Hematopoietic multipotent progenitor cell (in vitro differentiated cells): ENCODE measurements at regions not wholly inside any gene's neighbourhood (a gene's known extent, or its start where the extent isn't known, plus 50 kb on each side); places are given as distances from the start of the nearest gene placed in this dataset.
"Not testable (repeated sequence)": the region's sequence is repeated elsewhere in the genome, so short reads cannot be mapped to it uniquely, and the experiment has no call there.

Experiments
- DNase-seq, 3 donors: peaks; one replicate each; pipeline ENCODE4 v3.0.0-alpha.2; 2011 to 2015; ENCODE audit warnings: low read depth in 2 of 3, low spot score in 2 of 3

DNA sequence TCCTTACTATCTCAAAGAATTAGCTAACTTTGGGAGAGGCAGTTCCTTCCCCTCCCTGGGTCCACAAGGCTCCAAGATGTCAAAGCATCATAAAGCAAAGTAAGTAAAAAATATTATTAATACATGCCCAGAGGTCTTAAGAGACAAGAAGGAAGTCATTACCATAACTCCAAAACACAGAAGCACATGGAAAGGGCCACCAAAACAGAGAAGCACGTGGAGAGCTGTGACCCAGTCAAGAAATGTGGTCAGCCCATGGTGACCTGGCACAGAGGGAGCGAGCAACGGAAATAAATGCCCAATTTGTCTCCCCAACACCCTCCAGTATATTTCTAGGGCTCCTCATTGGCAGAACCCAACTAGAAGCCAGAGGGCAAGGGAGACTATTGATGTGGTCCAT is 277.5 kb upstream of the API5 start:
- DNase-seq = no peak

DNA sequence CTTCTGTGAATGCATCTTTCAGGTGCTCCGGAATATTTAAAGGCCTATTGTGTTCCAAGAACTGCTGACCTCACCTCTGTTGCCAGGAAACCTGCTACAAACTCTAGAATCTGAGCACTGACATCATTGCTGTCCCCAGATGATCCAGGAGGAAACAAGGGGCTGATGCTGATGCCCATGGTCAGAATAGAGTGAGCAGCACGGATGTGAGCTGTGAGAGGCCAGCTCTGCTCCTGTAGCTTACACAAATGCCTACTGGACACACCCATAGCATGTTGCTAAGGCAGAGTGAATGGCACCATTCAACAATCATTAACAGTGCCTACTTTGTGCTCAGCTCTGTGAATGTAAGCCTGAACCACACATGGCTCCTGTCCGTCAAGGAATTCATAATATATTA is 276.7 kb upstream of the API5 start:
- DNase-seq = no peak

DNA sequence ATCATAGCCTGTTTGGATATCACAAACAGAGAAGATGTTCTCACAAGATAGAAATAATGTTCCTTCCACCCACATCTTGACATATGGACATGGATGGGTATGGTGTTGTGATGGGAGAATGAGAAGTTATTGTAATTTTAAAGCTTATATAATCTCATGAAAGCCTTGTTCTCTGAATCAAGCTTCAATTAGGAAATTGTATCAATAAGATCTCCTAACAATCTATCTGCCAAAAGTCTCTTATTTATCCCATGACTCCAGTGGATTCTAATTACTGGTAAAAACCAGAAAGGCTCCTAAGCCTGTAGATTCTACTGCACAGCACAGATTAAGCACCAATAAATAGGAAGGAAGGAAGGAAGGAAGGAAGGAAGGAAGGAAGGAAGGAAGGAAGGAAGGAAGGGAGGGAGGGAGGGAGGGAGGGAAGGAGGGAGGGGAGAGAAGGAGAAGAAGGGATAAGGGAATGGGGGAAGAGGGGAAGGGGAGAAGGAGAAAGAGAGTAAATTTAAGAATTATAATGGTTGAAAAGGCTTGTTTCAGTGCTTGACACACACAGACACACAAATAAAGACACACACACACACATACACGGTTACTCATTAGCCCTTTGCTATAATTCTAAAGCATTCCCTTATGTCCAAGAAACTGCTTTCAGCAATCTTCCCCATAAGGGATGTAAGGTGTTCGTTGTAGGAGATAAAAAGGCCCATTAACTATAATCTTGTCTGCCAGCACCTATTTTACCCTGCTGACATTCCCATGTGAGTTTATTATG is 258.0 kb upstream of the API5 start:
- no peak for DNase-seq

DNA sequence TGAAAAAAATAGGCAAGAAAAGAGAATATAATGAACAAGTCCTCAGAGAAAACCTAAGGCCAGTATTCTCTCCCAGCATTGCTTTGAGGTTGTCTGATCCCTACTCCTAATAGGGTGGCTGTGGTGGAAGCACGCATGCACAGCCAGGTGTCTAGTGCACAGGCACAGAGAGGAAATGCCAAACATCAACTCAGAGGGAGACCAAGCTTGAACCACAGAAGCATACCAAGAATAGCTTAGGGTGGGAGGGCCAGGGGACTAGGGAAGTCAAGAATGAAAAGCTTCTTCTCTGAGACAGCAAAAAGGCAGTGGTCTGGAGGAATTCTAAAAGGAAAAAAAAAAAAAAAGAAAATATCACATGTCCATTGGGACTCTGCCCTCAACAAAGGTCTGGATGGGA is 244.1 kb upstream of the API5 start:
- DNase-seq = no peak

DNA sequence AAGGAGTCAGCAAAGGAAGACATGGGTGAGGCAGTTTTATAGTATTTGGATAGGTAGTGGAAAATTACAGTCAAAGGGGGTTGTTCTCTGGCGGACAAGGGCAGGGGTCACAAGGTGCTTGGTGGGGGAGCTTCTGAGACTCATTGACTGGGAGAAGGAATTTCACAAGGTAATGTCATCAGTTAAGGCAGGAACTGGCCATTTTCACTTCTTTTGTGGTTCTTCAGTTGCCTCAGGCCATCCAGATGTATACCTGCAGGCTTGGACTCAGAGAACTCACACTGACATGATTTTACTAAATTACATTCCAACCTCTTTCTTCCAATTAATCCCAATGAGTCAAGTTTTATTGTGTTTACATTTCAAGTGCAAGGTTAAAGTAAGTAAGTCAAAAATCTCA is 240.5 kb upstream of the API5 start:
- DNase-seq = no peak

DNA sequence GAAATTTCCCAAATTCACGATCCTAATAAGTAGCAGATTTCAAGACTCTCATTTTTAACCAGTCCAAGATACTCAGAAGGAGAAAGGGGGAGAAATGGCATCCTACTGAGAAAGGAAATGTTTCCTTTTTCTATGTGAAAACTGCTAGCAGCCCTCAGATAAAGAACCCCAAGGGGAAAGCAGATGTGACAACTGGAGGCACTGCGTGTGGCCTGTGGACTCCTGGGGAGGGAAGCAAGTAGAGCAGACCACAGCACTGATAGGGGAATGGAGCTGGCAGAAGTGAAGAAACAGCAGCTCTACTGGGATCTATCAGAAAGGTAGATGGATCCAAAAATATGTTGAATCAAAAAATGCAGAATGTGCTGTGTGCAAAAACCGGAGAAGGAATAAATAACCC is 239.7 kb upstream of the API5 start:
- DNase-seq = no peak

DNA sequence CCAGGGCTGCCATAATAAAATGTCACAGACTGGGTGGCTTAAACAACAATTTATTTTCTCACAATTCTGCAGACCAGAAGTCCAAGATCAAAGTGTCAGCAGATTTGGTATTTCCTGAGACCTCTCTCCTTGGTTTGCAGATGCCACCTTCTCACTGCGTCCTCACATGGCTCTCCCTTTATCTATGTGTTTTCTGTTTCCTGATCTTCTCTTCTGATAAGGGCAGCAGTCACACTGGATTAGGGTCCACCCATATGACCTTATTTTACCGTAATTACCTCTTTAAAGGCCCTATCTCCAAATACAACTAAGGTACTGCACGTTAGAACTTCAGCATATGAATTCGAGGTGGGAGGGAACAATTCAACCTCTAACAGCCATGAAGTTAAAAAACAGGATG is 238.9 kb upstream of the API5 start:
- no peak for DNase-seq

DNA sequence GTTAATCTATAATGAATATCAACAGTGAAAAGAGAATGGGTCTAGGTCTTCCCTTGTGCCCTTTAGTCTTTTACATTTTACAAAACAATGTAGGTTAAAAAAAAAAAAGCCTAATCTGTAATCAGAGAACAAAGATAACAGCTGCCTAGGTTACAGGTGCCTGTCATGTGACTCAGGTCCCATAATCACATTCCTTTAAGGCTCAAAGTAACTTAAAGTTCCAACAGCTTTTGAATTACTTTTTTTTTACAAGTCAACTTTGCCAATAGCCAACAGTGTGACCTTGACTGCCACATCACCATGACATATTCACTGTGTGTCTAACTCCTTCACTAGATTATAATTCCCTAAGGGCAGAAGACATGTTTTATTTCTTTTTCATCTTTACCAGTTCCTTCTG is 237.0 kb upstream of the API5 start:
- DNase-seq = no peak

DNA sequence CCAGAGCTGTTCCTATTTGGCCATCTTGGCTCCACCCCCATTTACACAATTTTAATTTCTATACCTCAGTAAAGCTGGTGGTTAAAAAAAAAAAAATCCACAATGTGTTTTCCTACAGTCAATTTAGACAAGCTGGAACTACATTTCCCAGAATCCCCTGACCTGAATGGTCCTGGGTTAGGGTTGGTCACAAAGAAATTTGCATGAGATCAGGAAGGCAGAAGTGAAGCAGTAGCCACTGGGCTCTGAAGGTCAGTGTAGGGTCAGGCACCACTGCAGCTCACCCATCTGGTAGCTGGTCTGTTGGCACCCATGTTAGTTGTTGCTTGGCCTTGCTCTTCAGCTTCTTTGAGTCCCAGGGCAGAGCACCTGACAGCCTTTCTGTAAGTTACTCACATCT is 210.7 kb upstream of the API5 start:
- no peak for DNase-seq

DNA sequence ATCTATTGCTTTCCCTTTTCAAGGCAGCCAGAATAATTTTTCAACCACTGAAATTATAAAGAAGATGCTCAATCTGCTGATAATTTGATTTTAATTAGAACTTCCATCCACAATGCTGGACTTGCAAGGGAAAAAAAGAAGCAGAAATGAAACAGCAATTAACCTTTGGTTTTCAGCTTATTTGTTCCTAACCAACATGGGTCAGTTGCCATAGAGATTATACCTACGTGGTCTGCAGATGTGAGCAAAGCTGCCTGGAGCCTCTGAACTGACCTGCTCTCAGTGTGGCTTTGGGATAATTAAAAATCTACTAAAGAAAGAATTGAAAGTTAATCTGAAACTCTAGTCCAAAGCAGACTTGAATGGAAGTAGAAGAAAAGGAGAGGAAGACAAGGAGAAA is 195.7 kb upstream of the API5 start:
- no peak for DNase-seq

DNA sequence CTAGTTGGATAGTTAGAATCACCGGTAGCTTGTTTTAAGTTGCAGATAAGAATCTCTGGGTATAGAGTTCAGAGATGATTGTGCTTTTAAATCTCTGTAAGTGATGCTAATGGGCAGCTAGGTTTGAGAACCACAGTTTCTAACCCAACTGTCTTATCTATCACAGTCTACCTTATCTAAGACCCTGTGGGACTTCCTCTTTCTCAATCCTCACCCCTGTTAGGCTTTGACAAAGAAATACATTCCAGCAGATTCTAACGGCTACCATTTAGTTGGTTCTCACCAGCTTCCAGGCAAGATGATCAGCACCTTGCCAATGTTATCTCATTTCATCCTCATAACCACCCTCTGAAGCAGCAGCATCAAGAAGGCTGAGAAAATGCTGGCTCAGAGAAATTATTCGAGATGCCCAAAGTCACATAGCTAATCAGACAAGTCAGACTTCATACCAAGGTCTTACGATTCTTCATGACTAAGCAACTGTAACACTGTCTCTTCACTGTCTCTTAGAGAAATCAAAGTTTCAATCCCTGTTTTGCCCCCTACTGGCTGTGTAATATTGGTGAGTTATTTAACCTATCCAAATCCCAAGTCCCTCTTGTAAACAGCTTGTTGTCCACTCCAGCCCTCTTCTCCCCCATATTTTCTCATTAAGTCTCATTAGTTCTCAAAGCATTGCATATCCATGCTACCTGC is 192.4 kb upstream of the API5 start:
- DNase-seq = no peak

DNA sequence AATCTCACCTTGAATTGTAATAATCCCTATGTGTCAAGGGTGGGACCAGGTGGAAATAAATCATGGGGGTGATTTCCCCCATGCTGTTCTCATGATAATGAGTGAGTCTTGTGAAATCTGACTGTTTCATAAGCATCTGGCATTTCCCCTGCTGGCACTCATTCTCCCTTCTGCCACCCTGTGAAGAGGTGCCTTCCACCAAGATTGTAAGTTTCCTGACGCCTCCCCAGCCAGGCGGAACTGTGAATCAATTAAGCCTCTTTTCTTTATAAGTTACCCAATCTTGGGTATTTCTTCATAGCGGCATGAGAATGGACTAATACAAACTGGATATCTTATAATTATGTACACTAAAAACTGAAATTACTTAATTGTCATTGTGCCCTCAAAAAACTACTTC is 189.2 kb upstream of the API5 start:
- DNase-seq = no peak

DNA sequence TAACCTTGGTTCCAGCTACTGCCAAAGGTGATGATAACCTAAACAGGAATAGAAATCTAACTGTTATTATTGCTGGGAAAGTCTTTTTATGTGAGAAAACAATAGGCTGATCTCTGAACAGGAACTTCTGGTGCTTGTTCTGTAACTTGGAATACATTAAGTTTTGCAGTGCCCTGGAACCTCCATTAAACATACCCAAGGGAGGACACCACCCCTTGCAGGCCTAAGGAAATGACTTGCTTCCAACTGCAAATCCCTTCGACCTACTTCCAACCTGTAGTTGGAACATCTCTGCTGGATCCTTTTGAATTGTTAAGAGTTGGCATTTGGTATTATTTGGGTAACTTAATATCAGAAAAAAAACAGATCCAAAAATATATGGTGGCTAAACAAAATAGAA is 188.4 kb upstream of the API5 start:
- DNase-seq = no peak

DNA sequence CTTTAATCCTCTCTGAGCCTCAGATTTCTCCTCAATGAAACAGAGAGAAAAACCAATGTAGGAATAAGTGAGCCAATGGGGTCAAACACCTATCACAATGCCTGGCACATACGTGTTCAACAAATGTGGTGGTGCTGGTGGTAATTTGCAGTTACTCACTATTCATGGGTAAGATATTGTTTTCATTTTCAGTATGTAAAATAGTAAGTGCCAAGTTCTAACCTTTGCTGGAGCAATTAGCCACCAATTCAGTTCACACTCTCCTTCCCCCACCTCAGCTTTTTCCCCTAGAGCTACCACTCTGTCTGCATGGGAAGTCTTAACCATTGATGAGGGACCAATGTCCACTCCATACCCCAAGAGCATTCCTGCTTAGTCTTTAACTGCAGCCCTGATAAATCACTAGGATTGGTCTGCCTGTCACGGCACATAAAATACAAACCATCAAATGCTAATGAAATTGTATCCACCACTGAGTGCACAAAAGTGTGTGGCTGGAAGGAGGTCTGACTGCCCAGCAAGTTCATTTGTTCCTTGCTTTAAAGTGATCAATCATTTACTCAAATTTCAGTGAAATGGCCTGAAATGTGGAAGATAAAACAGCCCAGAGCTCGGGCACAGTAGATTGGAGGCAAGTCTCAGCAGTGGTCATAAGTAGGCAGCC is 187.4 kb upstream of the API5 start:
- no peak for DNase-seq

DNA sequence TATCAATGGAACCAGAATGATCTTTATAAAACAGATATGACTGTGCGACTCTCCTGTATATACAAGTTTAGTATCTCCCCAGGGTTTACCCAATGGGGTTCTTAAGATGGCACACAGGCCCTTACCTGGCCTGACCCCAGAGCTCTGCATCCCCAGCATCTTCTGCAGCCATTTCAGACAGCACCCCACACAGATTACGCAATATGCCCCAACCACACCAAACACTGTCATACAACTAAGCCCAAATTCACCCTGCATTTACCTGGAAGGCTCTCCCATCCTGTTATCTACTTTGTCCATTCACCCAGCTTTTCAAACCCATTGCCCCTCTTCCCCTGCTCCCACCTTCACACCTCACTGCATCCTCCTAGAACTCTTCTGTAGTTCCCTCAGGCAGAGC is 182.5 kb upstream of the API5 start:
- DNase-seq = no peak

DNA sequence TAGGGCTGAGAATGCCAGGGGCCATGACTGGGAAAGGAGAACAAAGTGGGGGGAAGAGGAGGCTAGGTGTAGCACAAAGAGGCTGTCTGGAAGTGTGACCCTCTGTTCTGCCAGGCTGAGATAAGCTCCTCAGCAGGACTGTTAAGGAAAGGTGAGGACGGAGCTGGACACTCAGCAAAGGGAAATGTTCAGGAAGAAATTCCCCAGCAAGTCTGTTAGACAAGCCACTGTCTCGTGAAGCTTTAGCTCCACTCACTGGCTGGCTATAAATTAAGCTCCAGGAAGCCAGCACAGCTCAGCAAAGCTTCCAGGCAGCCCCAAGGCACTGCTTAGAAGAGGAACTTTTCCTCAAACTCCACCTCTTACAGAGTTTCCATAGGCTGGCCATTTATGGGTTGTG is 181.2 kb upstream of the API5 start:
- no peak for DNase-seq

DNA sequence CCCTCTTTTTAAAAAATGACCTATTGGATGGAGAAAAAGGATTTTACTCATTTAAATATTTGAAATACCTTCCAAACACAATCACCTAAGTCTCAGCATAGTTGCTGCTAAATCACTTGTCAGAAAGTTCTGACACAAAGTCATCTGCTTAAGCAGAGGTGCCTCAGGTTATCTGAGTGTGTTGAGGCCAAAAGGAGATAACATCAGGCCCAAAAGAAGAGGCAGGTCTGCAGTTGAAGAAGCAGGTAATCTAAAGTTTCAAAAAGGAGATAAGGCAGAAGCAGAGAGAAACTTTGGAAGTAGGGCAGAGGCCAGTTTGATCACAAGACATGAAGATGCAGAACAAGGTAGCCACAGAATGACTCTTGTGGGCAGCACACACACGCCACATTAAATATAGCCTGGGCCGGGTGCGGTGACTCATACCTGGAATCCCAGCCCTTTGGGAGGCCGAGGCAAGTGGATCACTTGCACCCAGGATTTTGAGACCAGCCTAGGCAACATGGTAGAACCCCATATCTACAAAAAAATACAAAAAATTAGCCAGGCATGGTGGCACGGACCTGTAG is 175.7 kb upstream of the API5 start:
- no peak for DNase-seq

DNA sequence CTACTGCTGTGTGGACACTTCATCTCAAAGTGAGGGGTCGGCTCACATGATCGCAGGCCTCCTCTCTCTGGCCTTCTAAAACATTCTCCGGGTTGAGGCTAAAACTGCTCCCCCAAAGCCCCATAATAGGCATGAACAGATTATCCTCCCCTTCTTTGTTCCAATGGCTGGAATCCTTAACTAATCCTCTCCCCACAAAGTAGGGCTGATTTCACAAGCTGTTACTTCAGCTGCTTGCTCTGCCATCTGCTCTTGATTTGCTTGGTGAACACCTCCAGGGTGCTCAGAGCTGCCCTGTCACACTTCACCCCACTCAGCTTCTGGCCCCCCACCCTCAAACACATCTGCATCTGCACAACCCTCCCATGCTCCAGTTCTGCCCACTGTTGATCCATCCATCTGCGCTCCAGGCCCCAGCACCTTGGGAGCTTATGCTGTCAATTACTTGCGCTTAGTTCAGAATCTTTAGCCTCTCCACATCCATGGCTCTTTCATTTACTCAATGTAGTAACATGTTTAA is 173.1 kb upstream of the API5 start:
- no peak for DNase-seq

DNA sequence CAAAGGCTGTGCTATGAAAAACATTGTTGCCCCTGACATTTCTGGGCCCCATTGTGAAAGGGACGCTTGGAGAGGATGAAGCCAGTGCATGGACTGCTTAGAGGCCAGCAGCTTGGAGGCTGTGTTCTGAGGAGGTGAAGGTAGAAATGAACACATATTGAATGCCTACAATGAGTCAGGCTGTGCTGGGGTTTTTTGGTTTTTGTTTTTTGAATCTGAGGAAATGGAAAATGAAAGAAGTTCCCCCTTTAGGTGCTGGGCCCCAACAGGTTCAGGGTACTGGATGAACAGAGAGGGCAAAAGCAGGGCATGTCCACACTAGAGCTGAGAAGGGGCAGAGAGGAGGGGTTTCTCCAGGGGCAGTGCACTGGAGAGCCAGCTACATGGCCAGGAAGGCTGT is 166.1 kb upstream of the API5 start:
- DNase-seq = no peak

DNA sequence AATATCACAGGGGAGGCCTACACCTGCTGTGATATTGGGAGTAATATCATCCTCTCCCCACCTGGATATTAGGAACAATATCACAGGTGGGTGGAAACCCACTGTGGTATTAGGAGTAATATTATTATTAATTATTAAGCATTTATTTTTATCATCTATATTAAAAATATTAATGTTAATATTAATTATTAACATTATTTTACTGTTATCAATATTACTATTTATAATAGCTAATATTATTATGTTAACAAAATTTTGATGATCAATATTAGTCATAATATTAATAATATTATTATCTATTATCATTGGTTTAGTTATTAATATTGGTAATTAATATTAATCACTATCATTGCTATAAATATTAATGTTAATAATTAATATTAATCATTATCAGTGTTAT is 161.1 kb upstream of the API5 start:
- DNase-seq = no peak

DNA sequence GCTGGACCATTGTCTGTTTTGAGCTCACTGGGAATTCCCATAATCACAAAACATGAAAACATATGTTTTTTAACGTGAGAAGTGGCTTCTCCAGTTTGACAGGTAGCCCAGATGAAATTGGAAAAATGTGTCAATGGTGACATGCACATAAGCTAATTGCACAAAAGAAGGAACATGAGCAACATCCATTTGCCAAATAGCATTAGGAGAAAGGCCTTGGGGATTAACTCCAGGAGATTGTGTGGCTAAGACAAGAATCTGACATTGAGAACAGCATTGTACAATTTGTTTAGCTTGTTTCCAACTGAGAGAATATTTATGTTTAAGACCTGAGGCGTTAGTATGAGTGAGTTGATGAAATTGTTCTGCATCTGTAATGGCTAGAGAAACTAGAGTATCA is 147.0 kb upstream of the API5 start:
- no peak for DNase-seq

DNA sequence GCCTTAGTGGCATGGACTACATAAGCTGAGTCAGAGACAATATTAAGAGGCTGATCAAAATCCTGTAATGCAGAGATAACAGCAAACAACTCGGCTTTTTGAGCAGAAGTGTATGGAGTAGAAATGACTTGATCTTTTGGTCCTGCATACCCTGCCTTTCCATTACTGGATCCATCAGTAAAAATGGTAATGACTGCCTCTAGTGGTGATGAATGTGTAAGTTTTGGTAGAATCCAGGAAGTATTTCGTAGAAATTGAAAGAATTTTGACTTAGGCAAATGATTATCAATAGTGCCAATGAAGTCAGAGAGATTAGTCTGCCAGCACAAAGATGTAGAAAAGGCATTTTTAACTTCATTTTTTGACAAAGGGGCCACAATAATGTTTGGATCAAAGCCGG is 146.4 kb upstream of the API5 start:
- DNase-seq = not testable (repeated sequence)
